Smooth muscle cell (in vitro differentiated cells): ENCODE measurements at regions not wholly inside any gene's neighbourhood (a gene's known extent, or its start where the extent isn't known, plus 50 kb on each side); places are given as distances from the start of the nearest gene placed in this dataset.

ENCODE experiments used
- DNase-seq: peaks from one replicate; lab custom pipeline; 2025; ENCODE audit not compliant: unreplicated experiment; lab: John Stamatoyannopoulos, UW
- H2AFZ ChIP-seq: fragments of 200-600 bp; sonication (generic); 2 replicates; pipeline ENCODE4 v1.6.0; 2016; ENCODE audit warnings: antibody characterized with exemption, low read depth, mild to moderate bottlenecking
- H3F3A ChIP-seq: fragments of 200-600 bp; sonication (generic); 2 replicates; pipeline ENCODE4 v1.6.0; 2017; ENCODE audit warnings: antibody characterized with exemption, low read depth
- H3K27ac ChIP-seq: fragments of 200-600 bp; sonication (generic); 2 replicates; pipeline ENCODE4 v1.5.1; 2016; ENCODE audit warnings: low read depth, mild to moderate bottlenecking
- H3K27me3 ChIP-seq: fragments of 200-600 bp; sonication (generic); 2 replicates; pipeline ENCODE4 v1.6.1; 2016; ENCODE audit warnings: low read depth, mild to moderate bottlenecking
- H3K36me3 ChIP-seq: fragments of 200-600 bp; sonication (generic); 2 replicates; pipeline ENCODE4 v1.5.1; 2016; ENCODE audit warnings: low read depth
- H3K4me1 ChIP-seq: fragments of 200-600 bp; sonication (generic); 2 replicates; pipeline ENCODE4 v1.5.1; 2016; ENCODE audit warnings: low read depth
- H3K4me2 ChIP-seq: fragments of 200-600 bp; sonication (generic); 2 replicates; pipeline ENCODE4 v1.6.0; 2016; ENCODE audit warnings: mild to moderate bottlenecking
- H3K4me3 ChIP-seq: fragments of 200-600 bp; sonication (generic); 2 replicates; pipeline ENCODE4 v1.5.1; 2016; ENCODE audit warnings: mild to moderate bottlenecking
- H3K79me2 ChIP-seq: fragments of 200-600 bp; sonication (generic); 2 replicates; pipeline ENCODE4 v1.6.0; 2016; ENCODE audit warnings: low read depth, mild to moderate bottlenecking
- H3K9ac ChIP-seq: fragments of 200-600 bp; sonication (generic); 2 replicates; pipeline ENCODE4 v1.6.0; 2016; ENCODE audit warnings: low read depth
- H3K9me3 ChIP-seq: fragments of 200-600 bp; sonication (generic); replicated peaks from 2 replicates; pipeline ENCODE4 v1.5.1; 2016; ENCODE audit warnings: low read depth
- H4K20me1 ChIP-seq: fragments of 200-600 bp; sonication (generic); 2 replicates; pipeline ENCODE4 v1.6.0; 2016; ENCODE audit warnings: low read depth
- WGBS: methylation state at CpG from one replicate; pipeline ENCODE4 v1.1.7; 2016; ENCODE audit warnings: low lambda C conversion rate; 5-methylcytosine and 5-hydroxymethylcytosine counted together
- TF ChIP-seq, protein P1 (sequence below): fragments of 200-600 bp; sonication (generic); IDR thresholded peaks from 2 replicates; pipeline ENCODE4 v1.5.1; 2017; ENCODE audit warnings: borderline replicate concordance, mild to moderate bottlenecking, antibody characterized with exemption; ENCODE audit not compliant: insufficient read depth, poor library complexity, severe bottlenecking

DNA sequence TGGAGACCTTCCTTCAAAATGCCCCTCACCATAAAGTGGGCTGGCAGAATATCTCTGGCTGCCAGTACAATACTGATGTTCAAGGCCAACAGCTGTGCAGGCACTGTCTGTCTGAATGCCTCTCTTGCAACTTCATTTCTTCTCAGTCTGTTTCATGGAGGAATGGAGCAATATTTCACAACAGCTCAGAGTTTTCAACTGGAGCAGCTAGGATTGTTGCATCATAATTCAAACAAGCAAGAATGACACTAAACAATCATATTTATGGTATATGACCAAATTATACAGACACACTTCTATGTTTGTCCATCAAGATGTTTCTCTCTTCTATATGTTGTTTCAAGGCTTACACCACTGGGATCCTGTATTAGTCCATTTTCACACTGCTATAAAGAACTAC lies 444.2 kb downstream of the LRATD1 start:
- no peaks in the 10 kb centered on the region for H3K9me3 ChIP-seq
- H3K4me2 ChIP-seq = no peak overlapping the region
- no peaks in the 10 kb centered on the region for H3K4me1 ChIP-seq
- TF ChIP-seq, protein P1, sequence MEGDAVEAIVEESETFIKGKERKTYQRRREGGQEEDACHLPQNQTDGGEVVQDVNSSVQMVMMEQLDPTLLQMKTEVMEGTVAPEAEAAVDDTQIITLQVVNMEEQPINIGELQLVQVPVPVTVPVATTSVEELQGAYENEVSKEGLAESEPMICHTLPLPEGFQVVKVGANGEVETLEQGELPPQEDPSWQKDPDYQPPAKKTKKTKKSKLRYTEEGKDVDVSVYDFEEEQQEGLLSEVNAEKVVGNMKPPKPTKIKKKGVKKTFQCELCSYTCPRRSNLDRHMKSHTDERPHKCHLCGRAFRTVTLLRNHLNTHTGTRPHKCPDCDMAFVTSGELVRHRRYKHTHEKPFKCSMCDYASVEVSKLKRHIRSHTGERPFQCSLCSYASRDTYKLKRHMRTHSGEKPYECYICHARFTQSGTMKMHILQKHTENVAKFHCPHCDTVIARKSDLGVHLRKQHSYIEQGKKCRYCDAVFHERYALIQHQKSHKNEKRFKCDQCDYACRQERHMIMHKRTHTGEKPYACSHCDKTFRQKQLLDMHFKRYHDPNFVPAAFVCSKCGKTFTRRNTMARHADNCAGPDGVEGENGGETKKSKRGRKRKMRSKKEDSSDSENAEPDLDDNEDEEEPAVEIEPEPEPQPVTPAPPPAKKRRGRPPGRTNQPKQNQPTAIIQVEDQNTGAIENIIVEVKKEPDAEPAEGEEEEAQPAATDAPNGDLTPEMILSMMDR = no peak
- no peaks in the 10 kb centered on the region for H3K27me3 ChIP-seq
- no peak overlapping the region for H3K27ac ChIP-seq
- DNase-seq = no peak
- no peaks in the 10 kb centered on the region for H3K36me3 ChIP-seq
- H3F3A ChIP-seq = no peaks in the 10 kb centered on the region
- no peaks in the 10 kb centered on the region for H4K20me1 ChIP-seq
- H2AFZ ChIP-seq = no peak overlapping the region
- no peaks in the 10 kb centered on the region for H3K79me2 ChIP-seq
- H3K4me3 ChIP-seq = no peak overlapping the region
- H3K9ac ChIP-seq = no peak overlapping the region

DNA sequence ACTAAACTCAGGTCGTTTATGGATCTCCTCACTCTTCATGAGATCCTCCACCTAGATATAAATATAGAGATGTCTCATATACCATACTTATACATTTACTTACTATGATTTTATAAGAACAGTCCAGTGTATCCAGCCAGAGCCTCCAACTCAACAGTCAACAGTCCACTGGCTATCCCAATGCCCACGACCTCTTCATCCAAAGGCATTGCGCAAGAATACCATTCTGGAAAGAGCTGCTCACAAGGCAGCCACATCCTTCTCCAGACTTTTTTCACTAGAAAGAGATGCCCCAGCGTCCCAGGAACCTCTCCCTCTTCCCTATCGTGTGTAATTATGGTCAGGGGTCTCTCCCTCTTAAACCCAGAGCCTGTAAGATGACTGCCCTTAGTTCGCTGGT lies 448.8 kb downstream of the LRATD1 start:
- Histone ChIP-seq H2AFZ (no peak overlapping the region), H3K27ac (no peak overlapping the region), H3K9me3 (no peaks in the 10 kb centered on the region), H3K79me2 (no peaks in the 10 kb centered on the region), H3K36me3 (no peaks in the 10 kb centered on the region), H3F3A (no peaks in the 10 kb centered on the region), H4K20me1 (no peaks in the 10 kb centered on the region), H3K4me1 (no peaks in the 10 kb centered on the region), H3K4me3 (no peak overlapping the region), H3K4me2 (no peak overlapping the region), H3K9ac (no peak overlapping the region), H3K27me3 (no peaks in the 10 kb centered on the region)
- TF ChIP-seq, protein P1 = no peak
- no peak for DNase-seq
- 94% methylated on average over 6 of the region's 6 CpGs for WGBS

DNA sequence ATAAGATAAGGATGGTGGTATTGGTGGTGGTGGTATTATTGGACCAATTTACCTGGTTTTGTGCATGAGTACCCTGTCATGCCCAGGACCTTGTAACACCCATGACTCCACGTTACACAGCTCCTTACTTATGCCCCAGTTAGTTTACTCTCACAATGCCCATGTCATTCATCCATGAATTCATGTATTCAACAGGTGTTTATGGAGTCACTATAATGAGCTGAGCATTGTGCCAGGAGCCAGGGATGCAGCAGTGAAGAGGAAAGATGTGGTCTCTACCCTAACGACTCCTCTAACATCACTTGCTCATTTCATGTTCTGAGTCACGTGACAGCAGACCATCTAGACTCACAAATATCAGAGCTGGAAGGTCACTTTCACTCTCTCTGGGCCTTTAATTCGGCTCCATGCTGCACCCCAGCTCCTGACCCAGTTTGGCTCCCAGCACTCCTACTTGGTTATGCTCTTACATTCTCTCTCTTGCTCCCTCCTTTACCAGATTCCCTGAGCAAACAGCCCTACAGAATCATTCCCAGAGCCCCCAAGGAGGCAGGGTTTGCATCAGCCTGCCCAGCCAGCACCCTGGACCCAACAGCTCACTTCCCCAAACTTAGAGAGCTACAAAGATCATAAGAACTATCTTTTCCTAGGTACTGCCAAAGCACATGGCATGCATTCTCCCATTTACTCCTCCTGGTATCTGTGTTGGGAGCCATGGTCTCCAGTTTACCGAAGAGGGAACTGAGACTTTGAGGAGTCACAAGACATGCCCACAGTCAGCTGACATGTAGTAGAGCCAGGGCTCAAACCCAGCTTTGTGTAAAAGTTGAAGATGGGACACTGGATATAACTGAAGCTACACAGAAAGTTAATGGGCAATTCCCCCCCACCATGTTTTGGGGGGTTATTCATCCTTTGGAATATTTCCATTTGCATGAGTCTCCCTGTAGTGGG lies 449.9 kb downstream of the LRATD1 start:
- 88% methylated on average over 5 of the region's 5 CpGs for WGBS
- no peak for DNase-seq
- TF ChIP-seq, protein P1 = no peak

DNA sequence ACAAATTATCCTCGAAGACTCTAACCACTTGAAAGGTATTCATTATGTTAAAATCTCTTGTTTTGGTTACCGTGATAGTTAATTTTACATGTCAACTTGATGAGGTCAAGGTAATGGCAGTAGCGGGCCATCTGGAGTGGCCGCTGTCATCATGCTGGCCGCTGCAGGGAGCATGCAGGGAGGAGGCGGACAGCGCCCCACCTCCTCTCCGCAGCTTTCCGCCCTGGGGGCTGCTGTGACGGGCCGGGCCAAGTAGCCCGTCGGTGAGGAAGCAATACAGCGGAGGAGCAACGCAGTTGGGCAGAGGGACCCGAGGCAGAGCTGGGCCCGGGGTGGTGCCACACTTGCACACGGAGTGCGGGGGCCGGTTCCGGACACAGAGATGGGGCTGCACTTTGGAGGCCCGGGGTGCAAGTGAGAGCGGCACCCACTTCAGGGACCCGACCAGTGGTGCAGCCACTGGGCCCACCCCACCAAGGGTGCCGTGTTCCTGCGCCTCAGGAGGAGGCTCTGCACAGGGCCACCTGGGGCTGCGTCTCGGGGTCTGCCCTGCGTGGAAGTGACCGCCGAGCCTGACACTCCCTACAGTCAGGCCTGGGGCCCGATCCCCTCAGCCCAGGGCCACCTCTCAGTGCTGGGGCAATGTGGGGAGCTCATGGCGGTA lies 452.4 kb downstream of the LRATD1 start:
- TF ChIP-seq, protein P1 = no peak
- Histone ChIP-seq H3K9me3 (no peaks in the 10 kb centered on the region), H2AFZ (no peak overlapping the region), H3F3A (no peaks in the 10 kb centered on the region), H3K27me3 (no peaks in the 10 kb centered on the region), H3K4me2 (no peak overlapping the region), H3K4me1 (no peaks in the 10 kb centered on the region), H3K36me3 (no peaks in the 10 kb centered on the region), H4K20me1 (no peaks in the 10 kb centered on the region), H3K79me2 (no peaks in the 10 kb centered on the region), H3K27ac (no peak overlapping the region), H3K4me3 (no peak overlapping the region), H3K9ac (no peak overlapping the region)
- DNase-seq = no peak
- 78% methylated on average over 28 of the region's 33 CpGs for WGBS

More for the DNA sequence above, 449.9 kb downstream of the LRATD1 start:
- no peaks in the 10 kb centered on the region for H3K36me3 ChIP-seq
- no peaks in the 10 kb centered on the region for H4K20me1 ChIP-seq
- no peaks in the 10 kb centered on the region for H3K79me2 ChIP-seq
- H2AFZ ChIP-seq = no peak overlapping the region
- no peak overlapping the region for H3K4me2 ChIP-seq
- H3K4me1 ChIP-seq = no peaks in the 10 kb centered on the region
- no peaks in the 10 kb centered on the region for H3K9me3 ChIP-seq
- H3K27me3 ChIP-seq = no peaks in the 10 kb centered on the region
- no peaks in the 10 kb centered on the region for H3F3A ChIP-seq
- no peak overlapping the region for H3K4me3 ChIP-seq
- H3K27ac ChIP-seq = no peak overlapping the region
- H3K9ac ChIP-seq = no peak overlapping the region
